D721Med (cell line): ENCODE measurements at regions not wholly inside any gene's neighbourhood (a gene's known extent, or its start where the extent isn't known, plus 50 kb on each side); places are given as distances from the start of the nearest gene placed in this dataset.

Source experiments
- DNase-seq: peaks from one replicate; pipeline ENCODE4 v3.0.0; 2011; ENCODE audit warnings: low spot score; ENCODE audit not compliant: insufficient read length
- FAIRE-seq: peaks from 2 replicates; lab custom pipeline; 2011; peaks lifted over from hg19 to GRCh38; lab: Jason Lieb, UNC
- CTCF ChIP-seq: IDR thresholded peaks from 2 replicates; pipeline ENCODE4 v1.5.1; 2012; ENCODE audit warnings: mild to moderate bottlenecking, control low read depth; ENCODE audit not compliant: insufficient read depth; ENCODE audit errors: missing control alignments

GRCh38 chr2:172239944-172240590 lies 137.4 kb upstream of the DLX2 start:
- no peak for FAIRE-seq
- no peak for DNase-seq
- TF ChIP-seq CTCF = no peak

GRCh38 chr2:172241222-172241621 lies 138.5 kb upstream of the DLX2 start:
- no peak for FAIRE-seq
- TF ChIP-seq CTCF = no peak
- no peak for DNase-seq

- no peak for DNase-seq
- no peak for TF ChIP-seq CTCF
- FAIRE-seq = no peak
These were observed 139.8 kb upstream of the DLX2 start for GRCh38 chr2:172242471-172242870.

- DNase-seq (no peak), FAIRE-seq (no peak)
- TF ChIP-seq CTCF = no peak
These were observed 140.3 kb upstream of the DLX2 start for GRCh38 chr2:172242961-172243360.

- DNase-seq (no peak), FAIRE-seq (no peak)
- TF ChIP-seq CTCF = no peak
These were observed 141.9 kb upstream of the DLX2 start for GRCh38 chr2:172244419-172245130.

GRCh38 chr2:172246649-172247048 lies 143.9 kb upstream of the DLX2 start:
- no peak for DNase-seq
- no peak for TF ChIP-seq CTCF
- no peak for FAIRE-seq

- TF ChIP-seq CTCF = no peak
- DNase-seq (no peak), FAIRE-seq (no peak)
These were observed 144.5 kb upstream of the DLX2 start for GRCh38 chr2:172247203-172247602.
